ENCODE measurements at regions not wholly inside any gene's neighbourhood (a gene's known extent, or its start where the extent isn't known, plus 50 kb on each side); places are given as distances from the start of the nearest gene placed in this dataset.
"Not testable (repeated sequence)": the region's sequence is repeated elsewhere in the genome, so short reads cannot be mapped to it uniquely, and the experiment has no call there.

DNA sequence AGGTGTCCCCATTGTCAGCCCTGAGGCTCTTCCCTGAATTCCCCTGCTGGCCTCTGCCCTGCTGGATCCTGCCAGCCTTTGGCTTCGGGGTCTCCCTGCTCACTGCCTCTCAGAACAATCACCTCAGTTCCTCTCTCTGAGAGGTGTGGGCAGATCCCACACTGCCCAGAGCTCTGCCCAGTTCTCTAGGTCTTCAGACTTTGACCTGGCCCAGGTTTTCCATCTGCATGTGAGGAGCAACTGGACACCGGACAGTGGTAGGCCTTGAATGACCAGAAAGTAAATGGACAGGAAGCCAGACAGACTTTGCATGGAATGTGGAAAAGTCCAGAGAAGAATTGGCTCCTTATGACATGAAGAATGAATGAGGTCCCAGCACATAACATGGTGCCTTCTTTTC lies 111.8 kb downstream of the FOXD4L6 start:
- DNase-seq: not testable (repeated sequence)

GRCh38 chr9:40999952-41000700 lies 128.4 kb downstream of the FOXD4L6 start:
- peak; percentile 23 for DNase-seq

GRCh38 chr9:40995490-40995889 lies 133.0 kb downstream of the FOXD4L6 start:
- not testable (repeated sequence) for DNase-seq

- not testable (repeated sequence) for DNase-seq
These were observed 134.6 kb downstream of the FOXD4L6 start for GRCh38 chr9:40993842-40994241.

DNA sequence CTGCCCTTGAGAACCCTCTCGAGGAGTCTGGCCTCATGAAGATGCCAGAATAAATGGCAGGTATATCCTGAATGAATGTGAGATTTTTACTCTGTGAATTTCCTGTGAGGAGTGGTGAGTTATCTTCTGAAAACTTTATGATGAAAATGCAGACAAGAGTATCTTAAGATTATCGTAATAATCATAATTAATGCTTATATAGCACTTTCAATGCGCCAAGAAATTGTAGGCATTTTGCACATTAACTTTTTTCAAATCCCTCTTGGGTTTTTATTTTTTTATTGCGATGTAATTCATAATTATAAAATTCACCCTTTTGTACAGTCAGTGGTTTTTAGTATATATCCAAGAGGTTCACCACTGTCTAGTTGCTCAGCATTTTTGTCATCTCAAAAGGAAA lies 135.1 kb downstream of the FOXD4L6 start:
- DNase-seq: not testable (repeated sequence)

DNA sequence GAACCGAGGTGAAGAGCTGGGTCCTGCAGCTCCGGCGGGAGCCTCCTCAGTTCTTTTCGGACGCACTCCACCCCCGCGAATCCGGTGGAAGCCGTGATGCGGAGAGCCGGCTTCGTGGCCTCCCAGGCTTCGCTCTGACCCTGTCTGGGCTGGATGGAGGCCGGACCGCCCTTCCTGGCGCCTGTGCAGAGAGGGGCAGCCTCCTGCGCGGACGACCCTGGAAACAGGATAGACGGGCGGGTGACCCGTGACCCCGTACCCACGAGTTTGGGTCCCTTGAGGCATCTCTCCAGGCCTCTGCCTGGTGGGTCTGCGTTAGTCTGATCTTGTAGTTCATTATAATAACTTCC lies 136.0 kb downstream of the FOXD4L6 start:
- DNase-seq: peak; percentile 45

DNA sequence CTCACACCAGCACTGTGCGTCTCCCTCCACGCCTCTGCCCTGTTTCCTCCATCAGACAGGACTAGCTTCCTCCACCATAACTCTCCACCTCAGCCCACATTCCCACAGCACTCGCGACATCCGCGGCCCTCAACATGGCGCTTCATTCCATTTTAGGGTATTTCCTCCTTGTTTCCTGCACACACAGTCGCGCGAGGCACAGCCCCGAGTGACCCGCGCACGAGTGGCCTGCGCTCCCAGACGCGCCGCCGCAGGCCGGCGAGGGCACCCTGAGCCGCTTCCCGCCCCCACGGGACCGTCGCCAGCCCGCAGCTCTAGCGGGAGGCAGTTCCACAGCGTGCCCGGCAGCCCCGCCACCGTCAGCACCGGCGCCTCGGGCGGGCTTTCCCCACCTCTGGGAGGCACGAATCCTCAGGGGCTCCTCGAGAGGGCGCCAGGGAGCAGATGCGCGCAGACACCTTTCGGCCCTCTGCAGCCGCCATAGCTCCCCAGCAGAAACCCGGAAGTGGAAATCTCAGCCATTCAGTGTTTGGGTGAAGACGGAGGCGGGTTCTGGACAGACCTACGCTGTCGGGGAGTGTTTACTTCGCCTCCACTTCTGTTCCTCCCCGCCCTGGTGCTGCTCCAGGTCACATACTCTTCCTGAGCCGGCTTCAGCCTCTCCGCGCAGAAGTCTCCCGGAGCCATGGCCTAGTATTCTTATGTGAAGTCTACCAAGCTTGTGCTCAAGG lies 136.6 kb downstream of the FOXD4L6 start:
- peak; percentile 100 for DNase-seq

- DNase-seq: not testable (repeated sequence)
These were observed 137.3 kb downstream of the FOXD4L6 start for GRCh38 chr9:40991100-40991740.

- not testable (repeated sequence) for DNase-seq
These were observed 142.1 kb downstream of the FOXD4L6 start for GRCh38 chr9:40986332-40986731.

- DNase-seq: not testable (repeated sequence)
These were observed 153.1 kb downstream of the FOXD4L6 start for GRCh38 chr9:40975351-40975750.

DNA sequence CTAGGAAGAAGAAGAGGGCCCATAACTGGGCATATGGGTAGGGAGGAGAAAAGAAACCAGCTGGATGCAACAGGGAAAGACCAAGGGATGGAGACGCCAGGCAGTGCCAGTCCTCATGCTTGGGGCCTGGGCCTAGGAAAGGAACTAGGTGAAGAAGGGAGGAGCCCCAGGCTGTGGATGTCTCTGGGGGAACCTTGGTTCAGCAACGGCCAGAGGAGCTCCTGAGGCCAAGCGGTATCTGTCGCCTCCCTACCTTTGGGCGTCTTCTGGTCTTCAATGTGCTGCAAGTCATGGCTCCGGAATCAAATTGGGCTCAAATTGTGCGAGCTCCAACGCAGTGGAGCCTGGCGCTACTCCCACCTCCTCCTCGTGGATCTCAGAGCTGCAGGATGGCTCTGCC lies 153.6 kb downstream of the FOXD4L6 start:
- DNase-seq: not testable (repeated sequence)

DNA sequence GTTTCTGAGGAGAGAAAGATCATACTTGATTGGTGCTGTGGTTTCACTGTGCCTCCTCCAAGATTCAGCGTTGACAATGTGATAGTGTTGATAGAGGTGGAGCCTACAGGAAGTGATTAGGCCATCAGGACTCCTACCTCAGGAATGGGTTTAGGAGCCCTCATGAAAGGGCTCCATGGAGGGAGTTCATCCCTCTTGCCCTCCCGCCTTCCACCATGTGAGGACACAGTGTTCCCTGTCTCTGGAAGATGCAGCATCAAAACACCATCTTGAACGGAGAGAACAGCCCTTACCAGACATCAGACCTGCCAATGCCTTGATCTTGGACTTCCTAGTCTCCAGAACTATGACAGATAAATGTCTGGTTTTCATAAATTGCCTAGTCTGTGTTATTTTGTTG lies 156.7 kb downstream of the FOXD4L6 start:
- DNase-seq: not testable (repeated sequence)

GRCh38 chr9:40970340-40970739 lies 158.1 kb downstream of the FOXD4L6 start:
- not testable (repeated sequence) for DNase-seq

DNA sequence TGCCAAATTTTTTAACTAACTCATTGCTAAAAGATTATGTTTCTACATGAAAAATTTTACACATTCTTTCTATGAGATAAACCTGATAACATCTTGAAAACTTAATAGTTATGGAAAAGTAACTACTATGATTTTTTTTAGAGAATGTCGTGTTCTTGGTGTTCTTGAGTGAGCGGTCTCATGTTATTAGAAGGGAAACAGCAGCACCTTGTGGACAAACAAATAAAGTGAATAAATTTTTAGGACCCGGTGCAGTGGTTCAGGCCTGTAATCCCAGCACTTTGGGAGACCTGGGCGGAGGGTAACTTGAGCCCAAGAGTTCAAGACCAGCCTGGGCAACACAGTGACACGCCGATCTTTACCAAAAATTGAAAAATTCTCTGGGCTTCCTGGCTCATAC lies 166.0 kb downstream of the FOXD4L6 start:
- DNase-seq: not testable (repeated sequence)

GRCh38 chr9:40951876-40952494 lies 176.5 kb downstream of the FOXD4L6 start:
- DNase-seq: not testable (repeated sequence)

GRCh38 chr9:40946228-40946627 lies 182.3 kb downstream of the FOXD4L6 start:
- DNase-seq: not testable (repeated sequence)

GRCh38 chr9:40942730-40943129 lies 185.8 kb downstream of the FOXD4L6 start:
- DNase-seq: not testable (repeated sequence)

DNA sequence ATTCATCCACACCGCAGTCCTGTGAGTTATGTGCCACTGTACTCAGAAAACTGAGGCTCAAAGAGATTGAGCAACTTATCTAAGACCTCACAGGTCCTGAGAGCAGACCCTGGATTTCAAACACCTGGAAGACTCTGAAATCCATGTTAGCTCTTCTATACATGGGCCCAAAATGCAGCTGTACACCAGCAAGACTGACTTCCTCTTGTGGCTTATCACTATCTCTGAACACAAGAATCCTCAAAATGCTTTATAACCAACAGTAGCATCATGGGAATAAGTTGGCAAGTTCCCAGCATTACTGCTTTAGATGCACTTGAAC lies 188.6 kb downstream of the FOXD4L6 start:
- DNase-seq: not testable (repeated sequence)

DNA sequence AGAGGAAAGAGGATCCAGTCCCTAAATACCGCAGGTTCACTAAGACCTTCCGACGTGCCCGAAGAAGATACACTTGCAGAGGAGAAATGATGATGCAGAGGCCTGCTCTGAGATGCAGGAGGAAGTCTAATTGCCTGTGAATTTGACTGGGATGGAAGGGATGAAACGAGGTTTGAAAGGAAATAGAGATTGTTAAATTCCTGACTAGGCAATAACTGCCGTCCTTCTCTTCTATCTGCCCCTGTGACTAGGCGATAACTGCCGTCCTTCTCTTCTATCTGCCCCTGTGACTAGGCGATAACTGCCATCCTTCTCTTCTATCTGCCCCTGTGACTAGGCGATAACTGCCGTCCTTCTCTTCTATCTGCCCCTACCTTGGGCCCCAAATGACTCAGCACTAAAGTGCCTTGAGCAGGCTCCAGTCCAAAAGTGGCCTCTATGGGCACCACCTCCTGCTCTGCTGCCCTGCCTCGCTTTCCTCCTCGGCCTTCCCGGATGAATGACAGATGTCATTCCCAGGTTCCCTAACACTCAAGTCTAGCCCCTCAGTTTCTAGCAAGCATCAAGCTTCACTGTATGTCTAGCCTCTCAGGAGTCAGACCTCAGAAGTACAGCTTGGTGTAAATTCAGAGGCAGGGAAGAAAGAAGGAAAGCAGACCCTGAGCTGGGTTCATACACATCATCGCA lies 189.1 kb downstream of the FOXD4L6 start:
- DNase-seq: not testable (repeated sequence)

DNA sequence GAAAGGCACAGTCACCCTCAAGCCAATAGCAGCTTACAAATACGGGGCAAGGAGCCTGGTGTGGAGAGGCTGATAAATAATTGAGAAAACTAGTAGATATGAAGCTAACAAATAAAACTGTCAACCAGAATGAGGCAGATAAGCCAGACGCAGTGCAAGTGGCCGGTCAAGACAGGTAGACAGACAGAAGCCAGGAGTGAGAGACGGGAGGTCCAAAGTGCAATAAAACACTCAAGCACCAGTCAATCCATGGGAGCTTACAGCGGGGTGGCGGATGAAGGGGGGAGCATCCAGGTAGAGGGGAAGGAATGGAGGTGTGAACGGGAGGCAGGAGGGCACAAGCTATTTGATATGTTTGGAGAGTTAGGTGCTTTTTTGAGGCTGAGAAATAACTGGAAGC lies 193.1 kb downstream of the FOXD4L6 start:
- no peak for DNase-seq

- DNase-seq: not testable (repeated sequence)
These were observed 194.0 kb downstream of the FOXD4L6 start for GRCh38 chr9:40934480-40934879.

DNA sequence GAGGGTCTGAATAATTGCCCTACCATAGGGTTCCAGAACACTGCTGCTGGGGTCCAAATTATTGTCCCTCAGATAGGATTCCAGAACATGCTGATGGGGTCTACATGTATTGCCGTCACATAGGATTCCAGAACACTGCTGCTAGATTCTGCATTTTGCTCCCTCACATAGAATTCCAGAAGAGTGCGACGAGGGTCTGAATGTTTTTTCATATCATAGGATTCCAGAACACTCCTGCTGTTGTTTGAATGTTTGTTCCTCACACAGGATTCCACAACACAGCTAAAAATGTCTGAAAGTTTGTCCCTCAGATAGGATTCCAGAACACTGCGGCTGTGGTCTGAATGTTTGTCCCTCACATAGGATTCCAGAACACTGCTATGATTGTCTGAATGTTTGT lies 198.1 kb downstream of the FOXD4L6 start:
- DNase-seq: not testable (repeated sequence)

GRCh38 chr9:40929488-40929845 lies 199.0 kb downstream of the FOXD4L6 start:
- not testable (repeated sequence) for DNase-seq
